Left lung (tissue), 4 donors: ENCODE measurements at regions not wholly inside any gene's neighbourhood (a gene's known extent, or its start where the extent isn't known, plus 50 kb on each side); places are given as distances from the start of the nearest gene placed in this dataset.

Experiments
- ATAC-seq: fragments of 200-7000 bp; cut with Tn5 transposase; one replicate; pipeline ENCODE4 v1.9.1; 2020; ENCODE audit warnings: moderate library complexity
- DNase-seq, 4 donors: peaks; one replicate each; pipeline ENCODE4 v3.0.0-alpha.2; 2013 to 2020
- H3K27ac ChIP-seq, 2 donors: fragments of 200-600 bp; sonication (generic) in 1 of 2; one replicate each; pipeline versions ENCODE4 v1.5.0 to v1.8.0; 2020 to 2021
- H3K27me3 ChIP-seq, 2 donors: fragments of 200-600 bp; sonication (generic) in 1 of 2; one replicate each; pipeline versions ENCODE4 v1.5.0 to v1.8.0; 2020 to 2021
- H3K36me3 ChIP-seq, 2 donors: fragments of 200-600 bp; sonication (generic) in 1 of 2; one replicate each; pipeline versions ENCODE4 v1.5.0 to v1.8.0; 2020 to 2021
- H3K4me1 ChIP-seq, 2 donors: fragments of 200-600 bp; one replicate each; pipeline ENCODE4 v1.8.0; 2021
- H3K4me3 ChIP-seq, 2 donors: fragments of 200-600 bp; sonication (generic) in 1 of 2; one replicate each; pipeline versions ENCODE4 v1.5.0 to v1.8.0; 2020 to 2021; ENCODE audit warnings: mild to moderate bottlenecking in 1 of 2
- H3K9me3 ChIP-seq, 2 donors: fragments of 200-600 bp; sonication (generic) in 1 of 2; one replicate each; pipeline versions ENCODE4 v1.5.0 to v1.8.0; 2020 to 2021
- CTCF ChIP-seq, 2 donors: fragments of 200-600 bp; sonication (generic) in 1 of 2; IDR thresholded peaks; one replicate each; pipeline versions ENCODE4 v1.5.0 to v1.8.0; 2021; ENCODE audit warnings: antibody characterized with exemption in 2 of 2
- intact Hi-C, 2 donors: fragments of 100-400 bp; cut with DNase I; formaldehyde crosslinking; loops; one replicate each; pipeline versions ENCODE4 v1.11.2 to v1.14.2; 2022
- donor health status: DM: no; HTN: yes; CAD: no.
- donor health status: DM: no; HTN: no; CAD: no.

GRCh38 chr6:26204332-26205160 is 117.3 kb downstream of the HFE start:
- peak in 1 of 2 donors; percentile 7 for TF ChIP-seq CTCF (IDR thresholded peaks at IDR 0.05)
- peaks cover 0 to 92% of the 10 kb centered on the region in 2 donors for H3K27me3 ChIP-seq
- no peaks in the 10 kb centered on the region for H3K9me3 ChIP-seq
- DNase-seq (peak; percentile 91 to 99 (median 98)), ATAC-seq (peak; percentile 85)
- no peaks in the 10 kb centered on the region for H3K36me3 ChIP-seq
- intact Hi-C loops: no loop called here
- peak overlapping the region; percentile 50 to 74 for H3K4me3 ChIP-seq
- peaks cover 6 to 35% of the 10 kb centered on the region in 2 donors for H3K4me1 ChIP-seq
- H3K27ac ChIP-seq: peak overlapping the region; percentile 95 to 98

GRCh38 chr6:26205161-26205624 is 118.0 kb downstream of the HFE start:
- peak; percentile 85 to 93 (median 88) for DNase-seq

GRCh38 chr6:26205625-26206574 is 118.7 kb downstream of the HFE start:
- peak overlapping the region; percentile 95 to 98 for H3K27ac ChIP-seq
- no peaks in the 10 kb centered on the region for H3K9me3 ChIP-seq
- peaks cover 6 to 24% of the 10 kb centered on the region in 2 donors for H3K4me1 ChIP-seq
- no peaks in the 10 kb centered on the region for H3K36me3 ChIP-seq
- intact Hi-C loops: no loop called here
- DNase-seq (peak in 2 of 4 donors; percentile 65 to 78), ATAC-seq (peak; percentile 21)
- peak overlapping the region; percentile 50 to 74 for H3K4me3 ChIP-seq
- TF ChIP-seq CTCF (IDR thresholded peaks at IDR 0.05): no peak
- peaks cover 0 to 78% of the 10 kb centered on the region in 2 donors for H3K27me3 ChIP-seq

More at GRCh38 chr6:26205161-26205624, 118.0 kb downstream of the HFE start:
- no peaks in the 10 kb centered on the region for H3K9me3 ChIP-seq
- peaks cover 6 to 29% of the 10 kb centered on the region in 2 donors for H3K4me1 ChIP-seq
- peaks cover 0 to 85% of the 10 kb centered on the region in 2 donors for H3K27me3 ChIP-seq
- no peaks in the 10 kb centered on the region for H3K36me3 ChIP-seq
- peak overlapping the region; percentile 50 to 74 for H3K4me3 ChIP-seq
- no peak for TF ChIP-seq CTCF (IDR thresholded peaks at IDR 0.05)
- intact Hi-C loops: no loop called here
- peak overlapping the region; percentile 95 to 98 for H3K27ac ChIP-seq
- peak; percentile 85 for ATAC-seq

GRCh38 chr6:26206868-26207801 is 119.9 kb downstream of the HFE start:
- Histone ChIP-seq H3K9me3 (no peaks in the 10 kb centered on the region), H3K4me3 (peak overlapping the region in 1 of 2 donors; percentile 74), H3K36me3 (no peaks in the 10 kb centered on the region), H3K27me3 (peaks cover 0 to 68% of the 10 kb centered on the region in 2 donors), H3K4me1 (peaks cover 6 to 24% of the 10 kb centered on the region in 2 donors), H3K27ac (peak overlapping the region; percentile 95 to 98)
- intact Hi-C loops: no loop called here
- ATAC-seq (no peak), DNase-seq (no peak)
- no peak for TF ChIP-seq CTCF (IDR thresholded peaks at IDR 0.05)
